ENCODE measurements at regions not wholly inside any gene's neighbourhood (a gene's known extent, or its start where the extent isn't known, plus 50 kb on each side); places are given as distances from the start of the nearest gene placed in this dataset.

DNA sequence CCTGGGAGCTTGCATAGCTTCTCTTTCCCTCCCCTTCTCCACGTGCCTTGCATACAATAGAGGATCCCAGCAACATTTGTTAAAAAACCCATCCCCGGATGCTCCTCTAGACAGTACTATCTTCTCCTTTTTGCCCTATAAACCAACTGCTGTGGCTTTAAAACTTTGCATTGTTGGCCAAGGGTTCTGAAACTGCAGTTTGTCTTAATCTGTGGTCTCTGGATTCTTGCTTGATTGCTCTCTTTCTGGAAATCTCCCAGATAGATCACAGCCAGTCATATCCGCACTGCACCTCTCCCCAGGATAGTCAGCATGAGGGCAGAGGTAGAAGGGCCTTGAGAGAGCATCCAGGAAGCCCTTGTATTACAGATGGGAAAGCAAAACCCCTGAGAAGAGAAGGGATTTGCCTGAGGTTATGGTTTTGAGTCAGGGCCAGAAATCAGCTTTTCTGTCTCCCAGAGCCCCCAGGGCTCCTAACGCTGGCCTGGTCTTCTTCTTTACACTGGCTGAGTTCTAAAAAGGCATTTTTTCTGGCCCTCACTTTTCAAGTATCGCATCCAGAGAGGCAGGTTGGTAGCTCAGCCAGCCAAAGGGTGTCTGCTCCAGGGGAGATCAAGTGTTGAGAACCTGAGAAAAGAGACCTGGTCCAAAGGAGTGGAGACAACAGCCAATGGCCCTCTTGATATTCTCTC, 70.6 kb downstream of the ADM start:
- DNase-seq (ENCODE audit: insufficient read length, low spot score): no peak

DNA sequence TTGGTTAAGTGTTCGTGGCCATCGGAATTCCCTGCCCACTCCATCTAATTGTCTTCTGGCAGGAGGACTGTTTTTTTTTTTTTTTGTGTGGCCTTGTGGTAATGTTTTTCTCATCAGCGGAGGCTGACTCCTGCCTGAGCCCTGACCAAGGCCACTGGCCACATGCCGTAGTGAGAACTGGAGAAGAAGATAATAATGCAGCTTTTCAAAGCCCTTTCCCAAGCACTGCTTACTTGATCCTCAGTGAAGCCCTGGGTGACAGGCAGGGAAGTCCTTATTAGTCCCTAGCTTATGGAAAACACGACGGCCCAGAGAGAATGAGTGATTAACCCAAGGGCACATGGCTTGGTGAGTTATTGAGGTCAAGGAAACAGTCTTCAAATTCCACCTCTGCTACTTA, 71.2 kb downstream of the ADM start:
- no peak for FAIRE-seq
- no peak for DNase-seq (ENCODE audit: insufficient read length, low spot score)
- TF ChIP-seq POLR2AphosphoS5 (IDR thresholded peaks at IDR 0.05; ENCODE audit: low read depth, low read length) (no peak), POLR2A (IDR thresholded peaks at IDR 0.05; ENCODE audit: low read depth, low read length) (no peak), TAF1 (IDR thresholded peaks at IDR 0.05; ENCODE audit: low read depth, low read length) (no peak), SPI1 (IDR thresholded peaks at IDR 0.05; ENCODE audit: low read depth, low read length) (no peak), POU2F2 (IDR thresholded peaks at IDR 0.05; ENCODE audit: low read depth, low read length) (no peak), PAX5 (IDR thresholded peaks at IDR 0.05; ENCODE audit: insufficient read depth, low read length, severe bottlenecking) (no peak)

More for the DNA sequence above, 70.6 kb downstream of the ADM start:
- TF ChIP-seq SPI1 (IDR thresholded peaks at IDR 0.05; ENCODE audit: low read depth, low read length) (no peak), POLR2A (IDR thresholded peaks at IDR 0.05; ENCODE audit: low read depth, low read length) (no peak), POLR2AphosphoS5 (IDR thresholded peaks at IDR 0.05; ENCODE audit: low read depth, low read length) (no peak), TAF1 (IDR thresholded peaks at IDR 0.05; ENCODE audit: low read depth, low read length) (no peak), PAX5 (IDR thresholded peaks at IDR 0.05; ENCODE audit: insufficient read depth, low read length, severe bottlenecking) (no peak), POU2F2 (IDR thresholded peaks at IDR 0.05; ENCODE audit: low read depth, low read length) (no peak)
- no peak for FAIRE-seq

DNA sequence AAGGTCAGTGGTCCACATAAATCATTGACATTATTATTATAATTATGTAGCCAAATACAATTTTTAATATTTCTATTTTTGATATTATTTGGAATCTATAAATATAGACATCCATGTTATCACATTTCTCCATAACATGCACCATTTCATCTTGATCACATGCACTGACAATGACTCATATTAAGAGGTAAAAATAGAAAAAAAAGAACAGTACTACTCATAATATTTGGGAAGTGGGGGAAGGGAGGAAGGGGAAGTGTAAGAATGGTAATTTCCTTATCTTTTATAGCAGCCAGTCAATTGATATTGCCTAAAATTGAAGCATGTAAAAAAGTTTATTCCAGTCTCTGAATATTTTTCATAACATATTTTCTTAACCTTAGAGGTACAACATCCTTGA, 72.3 kb downstream of the ADM start:
- DNase-seq (ENCODE audit: insufficient read length, low spot score) (no peak), FAIRE-seq (no peak)
- TF ChIP-seq PAX5 (IDR thresholded peaks at IDR 0.05; ENCODE audit: insufficient read depth, low read length, severe bottlenecking): no peak
- no peak for TF ChIP-seq POLR2AphosphoS5 (IDR thresholded peaks at IDR 0.05; ENCODE audit: low read depth, low read length)
- no peak for TF ChIP-seq POU2F2 (IDR thresholded peaks at IDR 0.05; ENCODE audit: low read depth, low read length)
- no peak for TF ChIP-seq POLR2A (IDR thresholded peaks at IDR 0.05; ENCODE audit: low read depth, low read length)
- TF ChIP-seq TAF1 (IDR thresholded peaks at IDR 0.05; ENCODE audit: low read depth, low read length): no peak
- TF ChIP-seq SPI1 (IDR thresholded peaks at IDR 0.05; ENCODE audit: low read depth, low read length): no peak

DNA sequence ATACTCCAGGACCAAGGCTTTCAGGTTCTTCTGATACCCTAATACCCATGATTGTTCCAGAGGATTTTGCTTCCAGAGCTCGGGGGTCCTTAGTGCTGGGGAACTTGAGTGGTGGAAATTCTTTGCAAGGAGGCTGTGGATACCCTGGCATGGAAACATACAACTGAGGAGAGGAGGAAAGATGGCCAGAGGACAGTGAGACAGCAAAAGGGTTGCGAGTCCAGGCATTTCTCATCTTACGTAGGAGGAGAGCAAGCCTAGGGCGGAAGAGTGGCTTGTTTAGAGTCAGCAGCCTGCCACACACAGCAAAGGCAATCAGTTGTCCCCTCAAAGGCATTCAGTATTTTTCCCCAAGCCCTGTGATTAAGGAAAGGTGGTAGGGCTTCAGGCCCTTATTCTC, 73.5 kb downstream of the ADM start:
- TF ChIP-seq SPI1 (IDR thresholded peaks at IDR 0.05; ENCODE audit: low read depth, low read length): no peak
- TF ChIP-seq TAF1 (IDR thresholded peaks at IDR 0.05; ENCODE audit: low read depth, low read length): no peak
- no peak for TF ChIP-seq POLR2A (IDR thresholded peaks at IDR 0.05; ENCODE audit: low read depth, low read length)
- TF ChIP-seq PAX5 (IDR thresholded peaks at IDR 0.05; ENCODE audit: insufficient read depth, low read length, severe bottlenecking): no peak
- TF ChIP-seq POU2F2 (IDR thresholded peaks at IDR 0.05; ENCODE audit: low read depth, low read length): no peak
- no peak for TF ChIP-seq POLR2AphosphoS5 (IDR thresholded peaks at IDR 0.05; ENCODE audit: low read depth, low read length)
- DNase-seq (ENCODE audit: insufficient read length, low spot score): no peak
- FAIRE-seq: no peak

DNA sequence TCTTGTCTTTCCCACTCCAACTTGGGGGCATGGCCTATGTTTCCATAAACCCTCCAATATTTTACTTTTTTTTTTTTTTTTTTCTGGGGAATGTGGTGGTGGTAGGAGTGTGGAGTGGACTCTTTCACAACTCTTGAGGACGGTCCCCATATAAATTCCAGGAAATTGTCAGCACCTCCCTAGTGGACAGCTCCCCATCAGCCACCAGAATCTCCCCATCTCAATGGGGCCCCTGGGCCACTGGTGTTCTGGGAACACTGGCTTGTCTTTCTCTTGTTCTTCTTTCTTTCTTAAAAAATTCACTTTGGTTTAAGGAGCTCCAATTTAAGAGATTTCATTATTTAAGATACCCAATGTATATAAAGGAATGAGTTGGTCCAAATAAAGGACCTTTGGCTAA, 74.1 kb downstream of the ADM start:
- no peak for DNase-seq (ENCODE audit: insufficient read length, low spot score)
- no peak for FAIRE-seq
- TF ChIP-seq SPI1 (IDR thresholded peaks at IDR 0.05; ENCODE audit: low read depth, low read length) (no peak), TAF1 (IDR thresholded peaks at IDR 0.05; ENCODE audit: low read depth, low read length) (no peak), POLR2A (IDR thresholded peaks at IDR 0.05; ENCODE audit: low read depth, low read length) (no peak), PAX5 (IDR thresholded peaks at IDR 0.05; ENCODE audit: insufficient read depth, low read length, severe bottlenecking) (no peak), POLR2AphosphoS5 (IDR thresholded peaks at IDR 0.05; ENCODE audit: low read depth, low read length) (no peak), POU2F2 (IDR thresholded peaks at IDR 0.05; ENCODE audit: low read depth, low read length) (no peak)

DNA sequence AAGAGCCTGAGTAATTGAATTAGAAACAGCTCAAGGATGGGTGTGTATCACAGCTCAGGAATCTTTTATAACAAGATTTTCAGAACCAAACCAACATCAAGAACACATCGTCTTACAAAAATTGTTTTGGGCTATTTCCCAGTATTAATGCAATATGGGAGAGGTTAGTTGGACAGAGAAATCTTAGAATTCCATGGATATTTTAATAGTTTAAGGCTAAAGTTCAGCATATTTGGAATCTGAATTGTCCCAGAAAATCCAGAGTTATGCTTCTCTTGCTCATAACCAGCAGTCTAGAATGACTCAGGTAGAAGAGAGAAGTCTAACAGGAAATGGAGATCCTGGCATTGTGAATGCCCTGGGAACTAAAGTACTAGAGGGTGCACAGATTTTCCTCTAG, 74.6 kb downstream of the ADM start:
- no peak for TF ChIP-seq SPI1 (IDR thresholded peaks at IDR 0.05; ENCODE audit: low read depth, low read length)
- DNase-seq (ENCODE audit: insufficient read length, low spot score): no peak
- no peak for FAIRE-seq

DNA sequence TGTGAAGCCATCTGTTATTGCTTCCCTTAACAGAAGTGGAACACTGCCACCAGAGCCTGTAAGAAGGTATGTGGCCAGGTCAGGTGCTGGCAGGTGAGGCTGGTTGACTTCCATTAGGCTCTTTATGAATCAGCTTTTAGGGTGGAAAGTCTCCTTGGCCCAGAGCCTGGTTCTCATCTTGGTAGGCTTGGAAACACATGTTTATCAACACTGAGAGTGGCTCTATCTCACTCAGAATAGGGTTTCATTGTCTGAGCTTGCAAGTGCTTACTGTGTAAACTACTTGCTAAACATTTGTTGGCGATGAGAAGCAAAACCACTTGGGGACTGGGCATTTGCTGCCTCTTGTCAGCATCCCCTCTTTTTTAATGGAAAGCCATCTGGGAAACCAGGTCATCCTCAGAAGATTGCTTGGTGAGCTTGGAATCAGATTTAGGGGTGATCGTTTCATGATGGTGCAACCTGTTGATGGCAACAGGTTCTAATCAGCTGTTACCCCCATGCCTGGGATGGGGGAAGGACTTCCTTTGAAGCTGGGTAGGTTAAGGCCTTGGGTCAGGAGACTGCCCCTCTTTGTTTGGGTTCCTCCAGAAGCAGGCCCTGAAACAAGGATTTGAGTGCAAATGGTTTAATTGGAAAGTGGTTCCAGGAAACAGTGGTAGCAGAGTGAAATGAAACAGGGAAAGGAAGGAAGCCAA, 75.0 kb upstream of the AMPD3 start:
- TF ChIP-seq POLR2A (IDR thresholded peaks at IDR 0.05; ENCODE audit: low read depth, low read length): no peak
- TF ChIP-seq POLR2AphosphoS5 (IDR thresholded peaks at IDR 0.05; ENCODE audit: low read depth, low read length): no peak
- no peak for TF ChIP-seq TAF1 (IDR thresholded peaks at IDR 0.05; ENCODE audit: low read depth, low read length)
- no peak for TF ChIP-seq POU2F2 (IDR thresholded peaks at IDR 0.05; ENCODE audit: low read depth, low read length)
- FAIRE-seq: no peak
- no peak for DNase-seq (ENCODE audit: insufficient read length, low spot score)

DNA sequence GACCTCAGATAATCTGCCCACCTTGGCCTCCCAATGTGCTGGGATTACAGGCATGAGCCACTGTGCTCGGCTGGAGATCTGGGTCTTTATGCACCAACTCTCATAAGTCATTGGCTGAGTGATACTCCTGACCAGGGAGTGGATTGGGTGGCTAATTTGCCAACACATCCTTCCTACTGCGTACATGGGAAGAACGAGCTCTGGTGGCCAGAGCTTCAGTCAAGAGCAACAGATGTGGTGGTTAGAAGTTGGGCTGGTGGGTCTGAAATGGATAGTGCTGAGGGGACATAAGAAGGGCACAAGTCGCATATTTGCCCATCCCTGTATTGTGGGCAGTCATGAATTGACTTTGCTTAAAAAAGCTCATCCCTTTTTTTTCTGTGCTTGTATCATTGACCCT, 74.1 kb upstream of the AMPD3 start:
- TF ChIP-seq SPI1 (IDR thresholded peaks at IDR 0.05; ENCODE audit: low read depth, low read length): no peak
- no peak for TF ChIP-seq TAF1 (IDR thresholded peaks at IDR 0.05; ENCODE audit: low read depth, low read length)
- TF ChIP-seq POLR2AphosphoS5 (IDR thresholded peaks at IDR 0.05; ENCODE audit: low read depth, low read length): no peak
- TF ChIP-seq POLR2A (IDR thresholded peaks at IDR 0.05; ENCODE audit: low read depth, low read length): no peak
- TF ChIP-seq POU2F2 (IDR thresholded peaks at IDR 0.05; ENCODE audit: low read depth, low read length): no peak
- no peak for TF ChIP-seq PAX5 (IDR thresholded peaks at IDR 0.05; ENCODE audit: insufficient read depth, low read length, severe bottlenecking)
- DNase-seq (ENCODE audit: insufficient read length, low spot score) (no peak), FAIRE-seq (no peak)

DNA sequence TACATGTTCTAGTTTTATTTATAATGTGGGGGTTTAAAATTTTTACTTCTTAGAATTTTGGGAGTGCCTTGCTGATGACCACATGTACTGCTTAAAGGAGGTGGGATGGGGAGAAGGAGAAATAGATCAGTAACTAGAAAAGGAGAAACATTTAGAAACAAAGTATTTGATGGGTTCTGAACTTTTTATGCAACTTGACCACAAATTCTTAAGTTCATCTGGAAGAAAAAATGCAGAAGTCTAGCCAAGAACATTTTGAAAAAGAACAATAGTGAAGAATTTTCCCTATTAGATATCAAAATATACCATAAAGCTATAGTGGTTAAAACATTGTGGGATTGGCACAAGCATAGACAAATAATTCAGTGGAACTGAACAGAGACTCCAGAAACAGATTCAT, 73.3 kb upstream of the AMPD3 start:
- FAIRE-seq: no peak
- TF ChIP-seq POLR2AphosphoS5 (IDR thresholded peaks at IDR 0.05; ENCODE audit: low read depth, low read length) (no peak), TAF1 (IDR thresholded peaks at IDR 0.05; ENCODE audit: low read depth, low read length) (no peak), POLR2A (IDR thresholded peaks at IDR 0.05; ENCODE audit: low read depth, low read length) (no peak), POU2F2 (IDR thresholded peaks at IDR 0.05; ENCODE audit: low read depth, low read length) (no peak), PAX5 (IDR thresholded peaks at IDR 0.05; ENCODE audit: insufficient read depth, low read length, severe bottlenecking) (no peak), SPI1 (IDR thresholded peaks at IDR 0.05; ENCODE audit: low read depth, low read length) (no peak)

DNA sequence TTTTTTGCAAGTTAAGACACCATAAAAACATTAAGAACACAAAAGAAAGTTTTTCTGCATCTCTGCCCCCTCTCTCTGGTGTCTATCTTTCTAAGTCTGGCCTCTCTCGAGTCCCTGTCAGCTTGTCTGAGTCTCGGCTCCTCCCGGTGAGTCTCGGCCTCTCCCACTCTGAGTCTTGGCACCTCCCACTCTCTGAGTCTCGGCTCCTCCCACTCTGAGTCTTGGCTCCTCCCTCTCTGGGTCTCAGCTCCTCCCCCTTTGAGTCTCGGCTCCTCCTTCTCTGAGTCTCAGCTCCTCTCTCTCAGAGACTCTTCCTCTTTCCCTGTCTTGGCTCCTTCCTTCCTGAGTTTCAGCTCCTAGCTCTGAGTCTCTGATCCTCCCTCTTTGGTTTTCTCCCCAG, 72.5 kb upstream of the AMPD3 start:
- TF ChIP-seq POU2F2 (IDR thresholded peaks at IDR 0.05; ENCODE audit: low read depth, low read length): no peak
- TF ChIP-seq POLR2A (IDR thresholded peaks at IDR 0.05; ENCODE audit: low read depth, low read length): no peak
- no peak for TF ChIP-seq SPI1 (IDR thresholded peaks at IDR 0.05; ENCODE audit: low read depth, low read length)
- FAIRE-seq (no peak), DNase-seq (ENCODE audit: insufficient read length, low spot score) (no peak)

More for the DNA sequence above, 73.3 kb upstream of the AMPD3 start:
- DNase-seq (ENCODE audit: insufficient read length, low spot score): no peak
